ENCODE measurements at regions not wholly inside any gene's neighbourhood (a gene's known extent, or its start where the extent isn't known, plus 50 kb on each side); places are given as distances from the start of the nearest gene placed in this dataset.
"Not testable (repeated sequence)": the region's sequence is repeated elsewhere in the genome, so short reads cannot be mapped to it uniquely, and the experiment has no call there.

DNA sequence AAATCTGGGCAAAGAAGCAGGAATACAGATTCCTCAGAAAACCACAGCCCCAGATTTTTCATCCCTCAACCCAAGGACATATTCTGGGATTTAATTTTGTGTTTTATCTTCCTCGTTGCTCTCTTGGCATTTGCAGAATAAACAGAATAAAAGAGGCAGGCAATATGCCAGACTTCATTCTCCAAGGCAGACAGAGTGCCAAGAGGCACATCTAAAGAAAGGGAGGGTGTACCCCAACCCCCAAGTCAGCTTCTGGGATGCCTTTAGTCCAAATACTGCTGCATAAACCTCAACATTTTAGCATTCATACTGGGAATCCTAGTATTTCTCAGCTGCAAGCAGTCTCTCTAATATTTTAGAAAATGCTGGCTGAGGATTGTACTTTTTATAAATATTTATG is 629.2 kb downstream of the KLHL13 start:
- peak in 1 of 3 donors; percentile 27 for DNase-seq

DNA sequence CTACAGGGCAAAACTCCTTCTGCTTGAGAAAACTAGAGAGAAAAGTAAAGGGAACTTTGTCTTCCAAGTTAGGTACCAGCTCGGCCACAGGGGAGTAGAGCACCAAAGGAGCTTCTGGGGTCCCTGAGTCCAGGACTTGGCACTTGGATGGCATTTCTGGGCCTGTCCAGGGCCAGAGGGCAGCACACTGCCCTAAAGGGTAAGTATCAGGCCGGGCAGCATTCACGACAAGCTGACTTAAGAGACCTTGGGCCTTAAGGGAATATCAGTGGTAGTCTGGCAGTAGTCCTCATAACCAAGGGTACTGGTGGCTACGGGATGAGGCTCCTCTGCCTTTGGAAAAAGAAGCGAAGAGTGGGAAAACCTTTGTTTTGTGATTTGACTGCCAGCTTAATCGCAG is 632.7 kb downstream of the KLHL13 start:
- DNase-seq, result no peak

- no peak for DNase-seq
Observed at GRCh38 chrX:117458243-117458968, 658.2 kb downstream of the KLHL13 start.

DNA sequence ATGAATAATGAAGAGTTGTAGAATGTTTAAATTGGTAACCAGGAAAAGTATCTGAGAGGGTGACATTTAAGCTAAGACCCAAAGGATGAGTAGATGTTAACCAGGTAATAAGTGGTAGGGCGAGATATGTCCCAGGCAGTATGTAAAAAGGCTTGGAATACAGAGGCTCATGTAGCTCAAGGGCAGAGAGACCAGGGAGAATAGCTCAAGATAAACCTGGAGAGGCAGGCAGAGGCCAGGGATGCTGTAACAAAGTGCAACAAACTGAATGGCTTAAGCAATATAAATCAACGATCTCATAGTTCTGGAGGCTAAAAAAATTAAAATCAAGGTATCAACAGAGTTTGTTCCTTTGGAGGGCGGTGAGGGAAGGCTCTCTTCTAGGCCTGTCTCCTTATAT is 660.8 kb downstream of the KLHL13 start:
- DNase-seq, result no peak

- DNase-seq, result peak; percentile 8 to 40 (median 39)
Observed at GRCh38 chrX:117429501-117429900, 687.1 kb downstream of the KLHL13 start.

- DNase-seq, result no peak
Observed at GRCh38 chrX:117407449-117408150, 709.0 kb downstream of the KLHL13 start.

- DNase-seq, result no peak
Observed at GRCh38 chrX:117400839-117401238, 715.8 kb downstream of the KLHL13 start.

GRCh38 chrX:117400005-117400404 is 716.6 kb downstream of the KLHL13 start:
- no peak for DNase-seq

- DNase-seq, result no peak
Observed at GRCh38 chrX:117397844-117398243, 718.8 kb downstream of the KLHL13 start.

GRCh38 chrX:117394506-117395070 is 722.0 kb downstream of the KLHL13 start:
- not testable (repeated sequence) for DNase-seq

DNA sequence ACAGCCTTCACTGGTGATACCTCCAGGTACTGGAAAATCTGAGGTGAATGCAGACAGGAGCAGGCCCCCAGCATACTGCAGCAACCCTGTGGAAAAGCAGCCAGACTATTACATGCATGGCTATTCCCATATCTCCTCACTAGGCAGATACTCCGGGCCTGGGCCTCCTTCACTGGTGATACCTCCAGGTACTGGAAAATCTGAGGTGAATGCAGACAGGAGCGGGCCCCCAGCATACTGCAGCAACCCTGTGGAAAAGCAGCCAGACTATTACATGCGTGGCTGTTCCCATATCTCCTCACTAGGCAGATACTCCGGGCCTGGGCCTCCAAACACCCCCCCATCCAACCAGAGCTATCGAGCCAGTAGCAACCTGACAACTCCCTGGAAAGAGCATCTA is 724.2 kb downstream of the KLHL13 start:
- DNase-seq, result not testable (repeated sequence)

DNA sequence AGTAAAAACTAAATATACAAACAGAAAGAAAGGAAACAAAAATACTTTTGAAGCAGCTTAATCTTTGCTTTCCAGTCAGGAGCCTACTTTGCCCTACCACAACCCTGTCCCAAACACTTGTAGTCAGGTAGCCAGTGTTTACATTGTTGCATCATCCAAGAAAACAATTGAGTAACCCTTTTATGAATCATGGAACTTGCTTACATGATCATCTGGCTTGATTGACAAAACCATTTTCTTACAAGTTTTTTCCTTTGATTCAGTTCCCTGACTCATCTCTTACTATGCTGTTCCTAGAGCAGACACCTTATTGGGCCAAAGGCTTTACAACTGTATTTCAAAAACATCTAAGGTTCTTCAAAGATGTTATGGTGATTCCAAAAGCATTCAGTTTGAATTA is 740.1 kb downstream of the KLHL13 start:
- no peak for DNase-seq

DNA sequence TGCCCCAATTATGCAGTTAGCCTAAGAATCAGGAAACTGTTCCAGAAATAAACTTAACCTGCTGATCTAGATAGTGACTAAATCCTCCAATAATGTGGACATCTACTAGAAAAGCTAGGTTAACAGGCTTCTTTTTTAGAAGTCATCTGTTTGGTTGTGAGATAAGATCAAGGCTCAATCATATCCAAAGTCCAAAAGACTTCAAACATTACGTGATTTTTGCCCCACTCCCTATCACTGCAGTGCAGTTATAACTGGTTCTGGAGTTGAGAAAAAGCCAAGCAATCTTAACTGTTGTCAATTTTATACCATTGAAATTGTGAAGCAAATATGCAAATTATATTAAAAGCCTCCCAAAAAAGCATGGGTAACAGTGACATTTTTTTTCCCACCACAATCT is 781.4 kb downstream of the KLHL13 start:
- no peak for DNase-seq

- no peak for DNase-seq
Observed at GRCh38 chrX:117327373-117327772, 789.2 kb downstream of the KLHL13 start.

- DNase-seq, result no peak
Observed at GRCh38 chrX:117325706-117326105, 790.9 kb downstream of the KLHL13 start.

GRCh38 chrX:117305168-117305766 is 811.3 kb downstream of the KLHL13 start:
- DNase-seq, result no peak

DNA sequence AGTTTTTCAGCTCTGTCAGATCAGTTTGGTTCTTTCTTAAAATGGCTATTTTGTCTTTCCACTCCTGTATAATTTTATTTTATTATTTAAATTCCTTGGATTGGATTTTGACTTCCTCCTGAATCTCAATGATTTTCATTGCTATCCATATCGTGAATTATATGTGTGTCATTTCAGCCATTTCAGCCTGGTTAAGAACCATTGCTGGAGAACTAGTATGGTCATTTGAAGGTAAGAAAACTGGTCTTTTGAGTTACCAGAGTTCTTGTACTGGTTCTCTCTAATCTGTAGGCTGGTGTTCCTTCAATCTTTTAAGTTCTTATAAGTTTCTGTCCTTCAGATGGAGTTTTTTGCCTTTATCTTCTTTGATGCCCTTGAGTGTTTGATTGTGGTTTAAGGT is 815.5 kb downstream of the KLHL13 start:
- DNase-seq, result no peak

DNA sequence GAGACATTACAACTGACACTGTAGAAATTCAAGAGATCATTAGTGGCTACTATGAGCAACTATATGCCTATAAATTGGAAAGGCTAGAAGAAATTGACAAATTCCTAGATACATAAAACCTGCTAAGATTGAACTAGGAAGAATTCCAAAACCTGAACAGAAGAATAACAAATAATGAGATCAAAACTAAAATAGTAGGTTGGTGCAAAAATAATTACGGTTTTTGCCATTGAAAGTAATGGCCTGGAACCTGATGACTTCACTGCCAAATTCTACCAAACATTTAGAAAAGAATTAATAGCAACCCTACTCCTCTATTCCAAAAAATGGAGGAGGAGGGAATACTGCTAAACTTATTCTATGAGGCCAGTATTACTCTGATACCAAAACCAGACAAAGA is 824.9 kb downstream of the KLHL13 start:
- DNase-seq, result no peak

GRCh38 chrX:117274965-117275364 is 812.2 kb upstream of the CT83 start:
- no peak for DNase-seq
